Lower leg skin (tissue), 4 donors: ENCODE measurements at regions not wholly inside any gene's neighbourhood (a gene's known extent, or its start where the extent isn't known, plus 50 kb on each side); places are given as distances from the start of the nearest gene placed in this dataset.

Experiments
- DNase-seq, 2 donors: peaks; one replicate each; pipeline ENCODE4 v3.0.0-alpha.2; 2019; ENCODE audit warnings: low spot score in 2 of 2
- H3K4me3 ChIP-seq: fragments of 200-600 bp; sonication (generic); 2 replicates; pipeline ENCODE4 v1.5.1; 2017; ENCODE audit warnings: mild to moderate bottlenecking, low read depth; ENCODE audit not compliant: poor library complexity, severe bottlenecking
- CTCF ChIP-seq, 3 donors: fragments of 450-650 bp; IDR thresholded peaks; one replicate each; pipeline ENCODE4 v1.5.1; 2016; ENCODE audit warnings: antibody characterized with exemption in 3 of 3, mild to moderate bottlenecking in 3 of 3, moderate library complexity in 2 of 3
- POLR2A ChIP-seq, 2 donors: fragments of 450-650 bp; IDR thresholded peaks; one replicate each; pipeline ENCODE4 v1.6.1; 2016 to 2017; ENCODE audit warnings: antibody characterized with exemption in 2 of 2, mild to moderate bottlenecking in 1 of 2, moderate library complexity in 1 of 2
- WGBS, 2 donors: methylation state at CpG; one replicate each; pipeline ENCODE4 v1.1.5; 2018; 5-methylcytosine and 5-hydroxymethylcytosine counted together
- intact Hi-C: fragments of 100-400 bp; cut with DNase I; formaldehyde crosslinking; loops from one replicate; pipeline ENCODE4 v1.15.0; 2023; ENCODE audit warnings: low total_unique reads

GRCh38 chr9:16178294-16178693 is 625.5 kb downstream of the CCDC171 start:
- H3K4me3 ChIP-seq: no peak overlapping the region
- TF ChIP-seq POLR2A (IDR thresholded peaks at IDR 0.05) (no peak), CTCF (IDR thresholded peaks at IDR 0.05) (no peak)
- DNase-seq: no peak
- intact Hi-C loops: no loop called here

- 87 to 88% methylated on average over 5 of the region's 5 CpGs for WGBS, 2 donors
- intact Hi-C loops: no loop called here
Observed at GRCh38 chr9:16179566-16179965, 626.7 kb downstream of the CCDC171 start.

GRCh38 chr9:16180091-16180490 is 627.2 kb downstream of the CCDC171 start:
- no peak for TF ChIP-seq CTCF (IDR thresholded peaks at IDR 0.05)
- TF ChIP-seq POLR2A (IDR thresholded peaks at IDR 0.05): no peak
- WGBS, 2 donors: 87 to 89% methylated on average over 1 of the region's 1 CpG
- intact Hi-C loops: no loop called here
- no peak overlapping the region for H3K4me3 ChIP-seq
- no peak for DNase-seq

More at GRCh38 chr9:16179566-16179965, 626.7 kb downstream of the CCDC171 start:
- TF ChIP-seq POLR2A (IDR thresholded peaks at IDR 0.05): no peak
- TF ChIP-seq CTCF (IDR thresholded peaks at IDR 0.05): no peak
- no peak for DNase-seq
- no peak overlapping the region for H3K4me3 ChIP-seq

GRCh38 chr9:16180546-16180945 is 627.7 kb downstream of the CCDC171 start:
- intact Hi-C loops: no loop called here
- TF ChIP-seq CTCF (IDR thresholded peaks at IDR 0.05): no peak
- TF ChIP-seq POLR2A (IDR thresholded peaks at IDR 0.05): no peak
- no peak overlapping the region for H3K4me3 ChIP-seq
- no peak for DNase-seq
- WGBS, 2 donors: 44 to 50% methylated on average over 2 of the region's 2 CpGs

- intact Hi-C loops: no loop called here
- no peak for DNase-seq
- H3K4me3 ChIP-seq: no peak overlapping the region
- TF ChIP-seq CTCF (IDR thresholded peaks at IDR 0.05): no peak
- no peak for TF ChIP-seq POLR2A (IDR thresholded peaks at IDR 0.05)
- WGBS, 2 donors: 95 to 96% methylated on average over 3 of the region's 3 CpGs
Observed at GRCh38 chr9:16181539-16181938, 628.7 kb downstream of the CCDC171 start.

GRCh38 chr9:16182784-16183183 is 629.9 kb downstream of the CCDC171 start:
- TF ChIP-seq POLR2A (IDR thresholded peaks at IDR 0.05): no peak
- no peak for TF ChIP-seq CTCF (IDR thresholded peaks at IDR 0.05)
- intact Hi-C loops: no loop called here
- WGBS, 2 donors: 96% methylated on average over 6 of the region's 6 CpGs

More at GRCh38 chr9:16182784-16183183, 629.9 kb downstream of the CCDC171 start:
- H3K4me3 ChIP-seq: no peak overlapping the region
- DNase-seq: no peak
